ENCODE measurements at regions not wholly inside any gene's neighbourhood (a gene's known extent, or its start where the extent isn't known, plus 50 kb on each side); places are given as distances from the start of the nearest gene placed in this dataset.

DNA sequence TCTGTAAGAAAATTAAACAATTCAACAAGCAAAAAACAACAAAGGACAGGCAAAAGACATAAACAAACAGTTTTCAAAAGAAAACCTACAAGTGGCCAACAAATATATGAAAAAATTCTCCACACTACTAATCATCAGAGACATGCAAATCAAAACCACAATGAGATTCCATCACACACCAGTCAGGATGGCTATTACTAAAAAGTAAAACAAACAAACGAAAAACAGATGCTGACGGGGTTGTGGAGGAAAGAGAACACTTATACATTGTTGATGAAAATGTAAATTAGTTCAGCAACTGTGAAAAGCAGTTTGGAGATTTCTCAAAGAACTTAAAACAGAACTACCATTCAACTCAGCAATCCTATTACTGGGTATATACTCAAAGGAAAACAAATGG is 537.6 kb downstream of the HDGFL1 start:
- TF ChIP-seq, protein P1, sequence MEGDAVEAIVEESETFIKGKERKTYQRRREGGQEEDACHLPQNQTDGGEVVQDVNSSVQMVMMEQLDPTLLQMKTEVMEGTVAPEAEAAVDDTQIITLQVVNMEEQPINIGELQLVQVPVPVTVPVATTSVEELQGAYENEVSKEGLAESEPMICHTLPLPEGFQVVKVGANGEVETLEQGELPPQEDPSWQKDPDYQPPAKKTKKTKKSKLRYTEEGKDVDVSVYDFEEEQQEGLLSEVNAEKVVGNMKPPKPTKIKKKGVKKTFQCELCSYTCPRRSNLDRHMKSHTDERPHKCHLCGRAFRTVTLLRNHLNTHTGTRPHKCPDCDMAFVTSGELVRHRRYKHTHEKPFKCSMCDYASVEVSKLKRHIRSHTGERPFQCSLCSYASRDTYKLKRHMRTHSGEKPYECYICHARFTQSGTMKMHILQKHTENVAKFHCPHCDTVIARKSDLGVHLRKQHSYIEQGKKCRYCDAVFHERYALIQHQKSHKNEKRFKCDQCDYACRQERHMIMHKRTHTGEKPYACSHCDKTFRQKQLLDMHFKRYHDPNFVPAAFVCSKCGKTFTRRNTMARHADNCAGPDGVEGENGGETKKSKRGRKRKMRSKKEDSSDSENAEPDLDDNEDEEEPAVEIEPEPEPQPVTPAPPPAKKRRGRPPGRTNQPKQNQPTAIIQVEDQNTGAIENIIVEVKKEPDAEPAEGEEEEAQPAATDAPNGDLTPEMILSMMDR (IDR thresholded peaks at IDR 0.05; ENCODE audit: low read depth, low read length, missing input control), result no peak
- no peak for TF ChIP-seq JUND (IDR thresholded peaks at IDR 0.05)
- TF ChIP-seq YY1 (IDR thresholded peaks at IDR 0.05), result no peak
- TF ChIP-seq GABPA (IDR thresholded peaks at IDR 0.05 in 1 of 2, conservative IDR thresholded peaks at IDR 0.05 in 1 of 2), result no peak
- TF ChIP-seq RAD21 (IDR thresholded peaks at IDR 0.05), result no peak
- no peak for TF ChIP-seq NR2F2 (IDR thresholded peaks at IDR 0.05)
- TF ChIP-seq, protein P2, sequence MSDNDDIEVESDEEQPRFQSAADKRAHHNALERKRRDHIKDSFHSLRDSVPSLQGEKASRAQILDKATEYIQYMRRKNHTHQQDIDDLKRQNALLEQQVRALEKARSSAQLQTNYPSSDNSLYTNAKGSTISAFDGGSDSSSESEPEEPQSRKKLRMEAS (IDR thresholded peaks at IDR 0.05), result no peak
